Esophagus squamous epithelium (tissue), 4 donors: ENCODE measurements at regions not wholly inside any gene's neighbourhood (a gene's known extent, or its start where the extent isn't known, plus 50 kb on each side); places are given as distances from the start of the nearest gene placed in this dataset.

Source experiments
- POLR2A ChIP-seq, 4 donors: fragments of 450-650 bp; IDR thresholded peaks; one replicate each; pipeline ENCODE4 v1.6.1; 2017; ENCODE audit warnings: antibody characterized with exemption in 4 of 4, mild to moderate bottlenecking in 4 of 4, moderate library complexity in 3 of 4
- TF ChIP-seq, protein P1 (sequence below), 6 experiments: fragments of 450-650 bp in 4 of 6; fragments of 200-600 bp in 2 of 6; sonication (generic) in 2 of 6; IDR thresholded peaks; one replicate each; pipeline ENCODE4 v1.5.1; 2016 to 2019; ENCODE audit warnings: antibody characterized with exemption in 6 of 6, mild to moderate bottlenecking in 4 of 6, moderate library complexity in 4 of 6

DNA sequence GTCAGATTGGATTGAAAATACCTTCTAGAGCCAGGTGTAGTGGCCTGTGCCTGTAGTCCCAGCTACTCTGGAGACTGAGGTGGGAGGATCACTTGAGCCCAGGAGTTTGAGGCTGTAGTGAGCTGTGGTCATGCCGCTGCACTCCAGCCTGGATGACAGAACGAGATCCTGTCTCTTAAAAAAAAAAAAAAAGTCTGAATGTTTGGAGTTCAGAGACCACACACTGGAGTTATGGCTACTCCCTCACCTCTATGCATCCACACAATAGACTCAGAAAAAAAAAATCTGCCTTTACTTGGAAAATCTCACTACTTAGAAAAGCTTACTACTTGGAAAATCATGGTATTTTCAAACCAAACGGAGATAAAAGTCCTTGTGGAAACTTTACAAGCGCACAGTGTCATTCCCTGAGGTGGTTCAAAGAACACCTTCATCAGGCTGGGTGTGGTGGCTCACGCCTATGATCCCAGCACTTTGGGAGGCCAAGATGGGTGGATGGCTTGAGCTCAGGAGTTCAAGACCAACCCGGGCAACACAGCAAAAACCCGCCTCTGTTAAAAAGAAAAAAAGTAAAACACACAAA is 63.9 kb upstream of the PICALM start:
- TF ChIP-seq, protein P1, sequence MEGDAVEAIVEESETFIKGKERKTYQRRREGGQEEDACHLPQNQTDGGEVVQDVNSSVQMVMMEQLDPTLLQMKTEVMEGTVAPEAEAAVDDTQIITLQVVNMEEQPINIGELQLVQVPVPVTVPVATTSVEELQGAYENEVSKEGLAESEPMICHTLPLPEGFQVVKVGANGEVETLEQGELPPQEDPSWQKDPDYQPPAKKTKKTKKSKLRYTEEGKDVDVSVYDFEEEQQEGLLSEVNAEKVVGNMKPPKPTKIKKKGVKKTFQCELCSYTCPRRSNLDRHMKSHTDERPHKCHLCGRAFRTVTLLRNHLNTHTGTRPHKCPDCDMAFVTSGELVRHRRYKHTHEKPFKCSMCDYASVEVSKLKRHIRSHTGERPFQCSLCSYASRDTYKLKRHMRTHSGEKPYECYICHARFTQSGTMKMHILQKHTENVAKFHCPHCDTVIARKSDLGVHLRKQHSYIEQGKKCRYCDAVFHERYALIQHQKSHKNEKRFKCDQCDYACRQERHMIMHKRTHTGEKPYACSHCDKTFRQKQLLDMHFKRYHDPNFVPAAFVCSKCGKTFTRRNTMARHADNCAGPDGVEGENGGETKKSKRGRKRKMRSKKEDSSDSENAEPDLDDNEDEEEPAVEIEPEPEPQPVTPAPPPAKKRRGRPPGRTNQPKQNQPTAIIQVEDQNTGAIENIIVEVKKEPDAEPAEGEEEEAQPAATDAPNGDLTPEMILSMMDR (IDR thresholded peaks at IDR 0.05), result no peak
- TF ChIP-seq POLR2A (IDR thresholded peaks at IDR 0.05), result no peak
